IPS-NIHi7 (cell line): ENCODE measurements at regions not wholly inside any gene's neighbourhood (a gene's known extent, or its start where the extent isn't known, plus 50 kb on each side); places are given as distances from the start of the nearest gene placed in this dataset.

Experiments
- DNase-seq: peaks from one replicate; pipeline ENCODE4 v3.0.0; 2012; ENCODE audit warnings: mixed read lengths; ENCODE audit errors: extremely low spot score

DNA sequence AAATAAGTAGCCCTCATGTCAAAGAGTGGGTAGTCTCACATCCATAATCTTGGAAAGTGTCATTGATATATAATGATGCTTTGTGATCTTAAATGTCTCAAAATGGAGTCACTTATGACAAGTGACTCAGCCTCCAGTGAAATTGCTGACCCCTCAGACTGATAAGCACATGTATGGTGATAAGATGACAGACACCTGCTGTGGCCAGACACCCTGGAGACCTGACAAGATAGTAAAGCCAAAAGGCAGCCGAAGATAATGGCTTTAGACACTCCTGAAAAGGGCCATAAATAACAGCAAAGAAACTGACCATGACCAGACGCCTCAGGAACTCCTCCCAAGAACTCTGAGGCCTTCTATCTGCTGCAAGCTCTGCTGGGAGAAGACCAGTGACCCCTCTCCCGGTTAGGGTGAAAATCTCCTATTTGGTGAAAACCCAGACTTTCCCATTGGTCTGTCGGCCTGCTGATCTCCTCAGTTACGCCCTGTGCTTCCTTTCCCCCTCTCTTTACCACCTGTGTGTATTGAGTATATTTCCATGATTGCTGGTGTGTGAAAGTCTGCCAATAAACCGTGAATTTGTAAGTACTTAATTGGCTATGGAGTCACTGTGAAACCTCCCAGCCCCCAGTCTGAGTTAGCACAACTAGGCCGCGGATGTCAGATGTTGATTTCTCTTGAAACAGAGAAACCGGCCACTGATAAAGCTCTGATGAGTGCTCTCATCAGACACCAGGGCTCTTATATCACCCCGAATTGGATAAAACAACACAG, 226.7 kb upstream of the MYOCD start:
- no peak for DNase-seq

- no peak for DNase-seq
Measured at GRCh38 chr17:12445331-12445730, 220.4 kb upstream of the MYOCD start.

DNA sequence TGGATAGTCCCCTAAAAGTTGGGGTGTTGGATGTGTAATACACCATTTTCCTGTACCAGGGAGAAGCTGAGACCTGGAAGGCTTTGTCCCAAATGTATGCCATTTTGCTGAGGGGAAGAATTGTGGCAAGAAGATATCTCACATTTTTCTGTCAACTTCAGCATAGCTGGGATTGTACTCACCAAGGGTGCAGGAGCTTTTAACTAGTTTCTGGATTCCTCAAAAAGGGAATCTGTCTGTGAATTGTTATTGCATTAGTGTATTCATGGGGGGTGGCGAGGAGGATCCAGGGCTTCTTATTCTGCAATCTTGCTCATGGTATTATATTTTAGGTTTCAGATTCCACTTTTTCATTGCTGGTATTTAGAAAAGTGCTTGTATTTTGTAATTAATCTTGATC, 208.2 kb upstream of the MYOCD start:
- no peak for DNase-seq

- no peak for DNase-seq
Measured at GRCh38 chr17:12459736-12460135, 206.0 kb upstream of the MYOCD start.

GRCh38 chr17:12463102-12463501, 202.6 kb upstream of the MYOCD start:
- no peak for DNase-seq

DNA sequence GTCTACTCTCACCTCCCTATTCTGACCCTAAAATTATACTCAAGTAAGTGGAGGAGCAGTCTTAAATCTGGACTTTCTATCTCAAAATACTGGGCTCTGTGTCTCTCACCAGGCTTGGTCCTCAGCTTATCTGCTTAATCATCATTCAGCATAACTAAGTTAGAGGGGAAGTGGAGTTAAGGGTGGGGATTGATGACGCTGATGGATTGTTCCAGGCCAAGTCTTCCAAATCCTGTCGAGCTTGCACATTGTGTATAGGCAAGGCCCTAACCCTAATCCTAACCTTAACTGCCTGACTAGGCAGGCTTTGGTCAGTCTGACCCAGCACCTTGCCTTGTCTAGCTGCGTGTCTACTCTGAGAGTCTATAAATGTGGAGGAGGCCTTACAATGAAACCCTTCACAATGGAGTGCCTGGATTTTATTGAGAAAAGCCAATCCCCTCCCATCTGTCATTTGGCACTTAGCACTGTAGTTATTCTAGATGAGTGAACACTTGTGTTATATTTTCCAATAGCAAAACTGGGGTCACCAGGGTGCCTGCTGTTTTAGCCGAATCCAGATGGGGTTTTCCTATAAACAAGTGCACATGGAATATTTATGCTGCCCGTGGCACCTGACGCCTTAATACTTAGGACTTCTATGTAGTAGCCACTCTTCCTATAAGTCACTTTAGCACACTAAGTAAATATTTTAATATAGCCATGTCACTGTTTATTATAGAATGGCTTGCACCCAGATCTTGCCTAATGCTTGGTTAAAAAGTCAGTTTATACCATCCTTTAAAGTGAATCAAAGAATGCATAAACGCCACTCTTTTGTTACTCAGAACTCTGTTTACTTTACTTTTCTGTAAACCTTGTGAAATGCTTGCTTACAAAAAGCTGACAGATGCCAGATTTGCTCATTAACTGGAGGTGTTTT, 193.2 kb upstream of the MYOCD start:
- no peak for DNase-seq

DNA sequence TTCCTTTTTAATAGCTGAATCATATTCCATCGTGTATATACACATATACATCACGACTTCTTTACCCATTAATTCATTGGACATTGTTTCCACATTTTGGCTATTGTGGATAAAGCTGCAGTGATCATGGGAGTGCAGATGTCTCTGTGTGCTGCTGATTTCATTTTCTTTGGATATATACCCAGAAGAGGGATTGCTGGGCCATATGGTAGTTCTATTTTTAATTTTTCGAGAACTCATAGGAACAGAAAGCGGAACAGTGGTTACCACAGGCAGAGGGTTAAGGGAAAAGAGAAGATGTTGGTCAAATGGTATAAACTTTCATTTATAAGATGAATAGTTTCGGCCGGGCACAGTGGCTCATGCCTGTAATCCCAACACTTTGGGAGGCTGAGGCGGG, 187.4 kb upstream of the MYOCD start:
- DNase-seq: no peak

GRCh38 chr17:12485361-12485906, 180.3 kb upstream of the MYOCD start:
- DNase-seq: peak; percentile 21

DNA sequence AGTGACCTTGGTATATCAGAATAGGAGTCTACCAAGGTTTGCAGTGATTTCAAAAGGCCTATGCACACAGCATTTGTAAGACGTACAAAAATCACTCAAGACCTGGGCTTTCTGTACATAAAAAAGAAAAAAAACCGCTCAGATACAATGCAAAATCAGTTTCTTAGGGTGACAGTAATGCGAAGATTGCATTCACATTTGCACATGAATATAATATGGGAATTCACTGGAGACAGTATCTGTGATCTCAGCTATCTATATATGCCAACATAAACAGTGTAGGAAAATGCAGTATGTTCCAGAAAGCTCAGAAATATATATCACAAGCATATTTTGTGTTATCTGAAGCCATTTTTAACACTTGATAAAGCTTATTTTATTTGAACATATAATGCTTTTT, 176.4 kb upstream of the MYOCD start:
- DNase-seq: no peak

- no peak for DNase-seq
Measured at GRCh38 chr17:12492450-12492849, 173.2 kb upstream of the MYOCD start.

DNA sequence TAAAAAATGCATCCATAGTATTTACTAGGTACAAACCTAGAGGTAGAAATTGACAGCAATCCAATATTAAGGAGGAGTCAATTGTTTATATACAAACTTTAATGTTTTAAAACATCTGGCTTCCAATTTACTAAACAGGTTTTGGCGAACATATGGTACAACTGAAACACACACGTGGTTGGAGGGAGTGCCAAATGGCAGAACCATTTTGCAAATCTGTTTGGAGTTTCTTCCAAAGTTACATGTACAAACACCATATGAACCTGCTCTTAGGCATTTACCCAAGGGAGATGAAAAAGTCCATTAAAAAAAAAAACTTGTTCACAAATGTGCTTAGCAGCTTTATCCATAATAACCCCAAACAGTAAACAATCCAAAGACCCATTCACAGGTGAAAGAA, 159.8 kb upstream of the MYOCD start:
- no peak for DNase-seq

GRCh38 chr17:12507026-12507595, 158.6 kb upstream of the MYOCD start:
- no peak for DNase-seq

DNA sequence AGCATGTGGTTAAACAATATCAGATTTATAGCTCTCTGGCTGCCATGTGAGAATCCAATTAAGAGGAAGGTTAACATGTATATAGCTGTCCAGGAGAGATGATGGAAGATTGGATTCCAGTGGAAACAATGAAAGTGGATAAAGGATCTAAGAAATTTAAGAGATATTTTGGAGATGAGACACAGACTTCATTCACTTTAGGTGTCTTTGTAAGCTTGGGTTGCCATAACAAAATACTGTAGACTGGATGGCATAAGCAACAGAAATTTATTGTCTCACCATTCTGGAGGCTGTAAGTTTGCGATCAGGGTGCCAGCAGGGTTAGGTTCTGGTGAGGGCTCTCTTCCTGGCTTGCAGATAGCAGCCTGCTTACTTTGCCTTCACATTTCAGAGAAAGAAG, 155.9 kb upstream of the MYOCD start:
- no peak for DNase-seq

- no peak for DNase-seq
Measured at GRCh38 chr17:12510535-12510934, 155.2 kb upstream of the MYOCD start.

GRCh38 chr17:12512694-12513355, 152.9 kb upstream of the MYOCD start:
- no peak for DNase-seq

DNA sequence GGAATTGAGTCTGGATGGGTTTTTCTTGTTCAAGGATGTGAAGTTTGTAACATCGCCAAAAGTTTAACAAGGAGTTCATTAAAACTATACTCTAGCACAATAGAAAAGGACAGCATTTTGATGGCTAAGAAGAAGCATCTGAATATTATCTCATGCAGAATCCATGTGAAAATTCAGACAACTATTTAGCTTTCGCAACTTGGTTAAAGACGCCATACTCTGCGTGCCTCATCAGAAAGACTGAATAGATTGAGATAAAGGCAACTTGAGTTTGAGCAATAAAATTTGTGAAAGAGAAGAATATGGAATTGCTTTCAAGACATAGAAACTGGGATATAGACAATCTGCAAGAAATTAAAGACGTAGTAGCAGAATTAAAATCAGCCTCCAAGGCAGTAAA, 151.1 kb upstream of the MYOCD start:
- DNase-seq: no peak

- no peak for DNase-seq
Measured at GRCh38 chr17:12519956-12520594, 145.6 kb upstream of the MYOCD start.

DNA sequence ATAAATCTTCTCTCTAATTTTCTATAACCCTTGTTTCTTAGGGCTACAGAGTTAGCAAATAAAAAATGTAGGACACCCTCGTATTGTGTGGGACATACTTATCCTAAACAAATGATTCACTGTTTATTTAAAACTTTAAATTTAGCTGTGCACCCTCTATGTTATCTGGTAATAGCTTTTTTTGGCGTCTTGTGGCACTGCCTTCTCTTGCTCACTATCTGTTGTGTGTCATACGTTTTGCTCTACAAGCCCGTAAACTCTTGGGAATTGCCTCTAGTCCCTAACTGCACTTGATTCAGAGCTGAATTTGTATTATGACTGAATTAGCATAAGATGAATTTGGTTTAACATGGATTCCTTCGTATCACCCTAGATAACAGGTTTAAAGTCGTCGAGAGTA, 144.3 kb upstream of the MYOCD start:
- no peak for DNase-seq

DNA sequence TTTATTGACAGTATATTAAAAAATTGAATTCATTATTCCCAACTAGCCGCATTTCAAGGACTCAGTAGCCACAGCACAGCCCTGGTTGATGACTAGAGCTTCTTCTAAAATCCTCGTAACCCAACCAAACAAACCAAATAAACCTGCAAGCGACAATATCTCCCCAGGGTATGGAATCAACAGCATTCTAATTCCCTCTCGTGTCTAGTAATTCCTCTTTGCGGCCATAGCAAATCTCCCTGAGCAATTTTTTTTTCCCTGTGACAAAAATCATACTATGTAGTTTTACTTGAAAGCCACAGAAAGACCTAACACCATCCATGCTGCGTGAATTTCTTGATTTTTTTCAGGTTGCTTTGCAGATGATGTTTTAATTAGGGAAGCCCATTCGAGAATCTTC, 143.4 kb upstream of the MYOCD start:
- DNase-seq: no peak

GRCh38 chr17:12522743-12523183, 142.9 kb upstream of the MYOCD start:
- peak; percentile 29 for DNase-seq

GRCh38 chr17:12523244-12523643, 142.4 kb upstream of the MYOCD start:
- no peak for DNase-seq
